CD14-positive monocyte (primary cell): ENCODE measurements at regions not wholly inside any gene's neighbourhood (a gene's known extent, or its start where the extent isn't known, plus 50 kb on each side); places are given as distances from the start of the nearest gene placed in this dataset.

Source experiments
- DNase-seq, 3 donors: peaks; one replicate each; pipeline ENCODE4 v3.0.0-alpha.2; 2011 to 2022
- H2AFZ ChIP-seq: 2 replicates; pipeline ENCODE4 v1.6.0; 2012; ENCODE audit warnings: mild to moderate bottlenecking, low read depth, low read length, inconsistent platforms; ENCODE audit not compliant: insufficient read depth, poor library complexity, severe bottlenecking
- H3K27ac ChIP-seq, 2 donors: 1 replicate in 1 of 2; 2 replicates in 1 of 2; pipeline ENCODE4 v1.5.1; 2012 to 2013; ENCODE audit warnings: low read length in 2 of 2, control low read depth in 1 of 2, inconsistent platforms in 1 of 2, low read depth in 1 of 2, mild to moderate bottlenecking in 1 of 2
- H3K27me3 ChIP-seq, 2 donors: one replicate each; pipeline versions ENCODE4 v1.6.0 to v1.6.1; 2011 to 2013; ENCODE audit warnings: low read length in 2 of 2; ENCODE audit not compliant: control insufficient read depth in 2 of 2, insufficient read depth in 2 of 2
- H3K36me3 ChIP-seq, 2 donors: replicated peaks in 1 of 2; 1 replicate in 1 of 2; 2 replicates in 1 of 2; pipeline versions ENCODE4 v1.5.1 to v1.6.1; 2012 to 2013; ENCODE audit warnings: low read length in 2 of 2, control low read depth in 1 of 2, inconsistent platforms in 1 of 2, mild to moderate bottlenecking in 1 of 2; ENCODE audit not compliant: insufficient read depth in 2 of 2, control insufficient read depth in 1 of 2
- H3K4me1 ChIP-seq, 2 donors: 1 replicate in 1 of 2; 2 replicates in 1 of 2; pipeline versions ENCODE4 v1.5.1 to v1.6.1; 2012 to 2013; ENCODE audit warnings: low read length in 2 of 2, control low read depth in 1 of 2, inconsistent platforms in 1 of 2, mild to moderate bottlenecking in 1 of 2, moderate library complexity in 1 of 2; ENCODE audit not compliant: insufficient read depth in 2 of 2, control insufficient read depth in 1 of 2
- H3K4me2 ChIP-seq: replicated peaks from 2 replicates; pipeline ENCODE3; 2012; ENCODE audit warnings: low read length, moderate library complexity, mild to moderate bottlenecking; ENCODE audit not compliant: poor library complexity, severe bottlenecking; ENCODE audit errors: extremely low read depth
- H3K4me3 ChIP-seq, 3 experiments: fragments of 200-600 bp in 1 of 3; sonication (generic) in 1 of 3; replicated peaks in 1 of 3; 1 replicate in 2 of 3; 2 replicates in 1 of 3; pipeline ENCODE4 v1.5.1; 2011 to 2013; ENCODE audit warnings: low read length in 3 of 3, mild to moderate bottlenecking in 3 of 3, control low read depth in 2 of 3, low read depth in 2 of 3, inconsistent platforms in 1 of 3, moderate library complexity in 1 of 3
- H3K79me2 ChIP-seq: 2 replicates; pipeline ENCODE4 v1.6.0; 2012; ENCODE audit warnings: mild to moderate bottlenecking, control low read depth, inconsistent platforms, low read length, moderate library complexity; ENCODE audit not compliant: insufficient read depth
- H3K9ac ChIP-seq: 2 replicates; pipeline ENCODE4 v1.6.0; 2017; ENCODE audit warnings: low read length, mild to moderate bottlenecking; ENCODE audit not compliant: insufficient read depth, poor library complexity, severe bottlenecking
- H3K9me3 ChIP-seq, 2 donors: replicated peaks in 1 of 2; 1 replicate in 1 of 2; 2 replicates in 1 of 2; pipeline versions ENCODE4 v1.5.1 to v1.6.1; 2012 to 2013; ENCODE audit warnings: low read length in 2 of 2, control low read depth in 1 of 2; ENCODE audit not compliant: control insufficient read depth in 1 of 2, insufficient read depth in 1 of 2
- H4K20me1 ChIP-seq: 2 replicates; pipeline ENCODE4 v1.6.0; 2012; ENCODE audit warnings: mild to moderate bottlenecking, low read length, control low read depth, moderate library complexity; ENCODE audit not compliant: insufficient read depth
- H3K27ac Mint-ChIP-seq, 7 donors: one replicate each; pipeline ENCODE4 v1.8.0; 2020; ENCODE audit warnings: mild to moderate bottlenecking in 7 of 7, mixed read lengths in 7 of 7, moderate library complexity in 6 of 7, inconsistent platforms in 2 of 7
- H3K27me3 Mint-ChIP-seq, 3 donors: one replicate each; pipeline ENCODE4 v1.8.0; 2021 to 2022; ENCODE audit warnings: low read depth in 3 of 3, mild to moderate bottlenecking in 3 of 3, mixed read lengths in 3 of 3, moderate library complexity in 3 of 3, inconsistent platforms in 1 of 3
- H3K36me3 Mint-ChIP-seq, 2 donors: one replicate each; pipeline ENCODE4 v1.8.0; 2020; ENCODE audit warnings: mixed read lengths in 2 of 2, inconsistent platforms in 1 of 2, mild to moderate bottlenecking in 1 of 2
- H3K4me1 Mint-ChIP-seq: one replicate; pipeline ENCODE4 v1.8.0; 2020; ENCODE audit warnings: mild to moderate bottlenecking, mixed read lengths
- H3K4me3 Mint-ChIP-seq, 2 donors: one replicate each; pipeline ENCODE4 v1.8.0; 2020; ENCODE audit warnings: mild to moderate bottlenecking in 2 of 2, mixed read lengths in 2 of 2, moderate library complexity in 1 of 2
- H3K9me3 Mint-ChIP-seq, 7 donors: one replicate each; pipeline ENCODE4 v1.8.0; 2020 to 2022; ENCODE audit warnings: mixed read lengths in 7 of 7, mild to moderate bottlenecking in 6 of 7, moderate library complexity in 6 of 7, inconsistent platforms in 2 of 7
- CTCF ChIP-seq: fragments of 200-600 bp; IDR thresholded peaks from one replicate; pipeline ENCODE4 v1.8.0; 2022; ENCODE audit warnings: antibody characterized with exemption, mild to moderate bottlenecking
- WGBS: methylation state at CpG from one replicate; pipeline ENCODE4 v1.1.5; 2013; ENCODE audit warnings: missing lambda C conversion rate; ENCODE audit not compliant: insufficient coverage; 5-methylcytosine and 5-hydroxymethylcytosine counted together
- intact Hi-C, 2 donors: fragments of 100-400 bp; cut with micrococcal nuclease; formaldehyde crosslinking; loops; one replicate each; pipeline versions ENCODE4 v1.15.0 to v1.15.1; 2023

GRCh38 chr3:22117751-22118346, 366.8 kb upstream of the ZNF385D start:
- H3K4me1 ChIP-seq: no peaks in the 10 kb centered on the region
- intact Hi-C loops: loop anchor here in 1 of 2 donors (10.0 kb wide), 1 partner anchor 1783 kb away; no protein-coding TSS in a partner anchor
- H3K27ac ChIP-seq: no peak overlapping the region
- no peak overlapping the region for H3K27ac Mint-ChIP-seq
- no CpG with 5 or more reads among the region's 5 CpGs for WGBS
- H3K36me3 Mint-ChIP-seq: no peaks in the 10 kb centered on the region
- no peaks in the 10 kb centered on the region for H3K9me3 ChIP-seq
- peak; percentile 64 for TF ChIP-seq CTCF
- no peak overlapping the region for H3K4me3 ChIP-seq
- H3K9ac ChIP-seq: no peak overlapping the region
- no peaks in the 10 kb centered on the region for H3K4me1 Mint-ChIP-seq
- H3K9me3 Mint-ChIP-seq: no peaks in the 10 kb centered on the region
- no peaks in the 10 kb centered on the region for H3K79me2 ChIP-seq
- DNase-seq: peak in 2 of 3 donors; percentile 1 to 8
- no peaks in the 10 kb centered on the region for H3K36me3 ChIP-seq
- H3K27me3 ChIP-seq: no peaks in the 10 kb centered on the region
- no peak overlapping the region for H3K4me3 Mint-ChIP-seq
- H3K4me2 ChIP-seq: no peak overlapping the region
- H3K27me3 Mint-ChIP-seq: no peaks in the 10 kb centered on the region
- no peaks in the 10 kb centered on the region for H4K20me1 ChIP-seq
- H2AFZ ChIP-seq: no peak overlapping the region

- Histone ChIP-seq H3K27ac (no peak overlapping the region), H3K36me3 (no peaks in the 10 kb centered on the region), H3K27me3 (no peaks in the 10 kb centered on the region), H3K4me2 (no peak overlapping the region), H3K9me3 (no peaks in the 10 kb centered on the region), H3K4me1 (no peaks in the 10 kb centered on the region), H3K9ac (no peak overlapping the region), H4K20me1 (no peaks in the 10 kb centered on the region), H2AFZ (no peak overlapping the region), H3K79me2 (no peaks in the 10 kb centered on the region), H3K4me3 (no peak overlapping the region)
- Mint-ChIP-seq H3K27me3 (no peaks in the 10 kb centered on the region), H3K4me3 (no peak overlapping the region), H3K4me1 (no peaks in the 10 kb centered on the region), H3K27ac (no peak overlapping the region), H3K36me3 (no peaks in the 10 kb centered on the region), H3K9me3 (no peaks in the 10 kb centered on the region)
- WGBS: 100% methylated on average over 1 of the region's 3 CpGs
- intact Hi-C loops: loop anchor here in 1 of 2 donors (10.0 kb wide), 1 partner anchor 1784 kb away; no protein-coding TSS in a partner anchor
- TF ChIP-seq CTCF: no peak
- no peak for DNase-seq
Observed at GRCh38 chr3:22118542-22118941, 367.5 kb upstream of the ZNF385D start.
